ENCODE measurements at regions not wholly inside any gene's neighbourhood (a gene's known extent, or its start where the extent isn't known, plus 50 kb on each side); places are given as distances from the start of the nearest gene placed in this dataset.

GRCh38 chr2:59654710-59655109 is 898.7 kb downstream of the BCL11A start:
- no peak for DNase-seq

- DNase-seq: no peak
Measured at GRCh38 chr2:59653164-59653563, 900.3 kb downstream of the BCL11A start.

GRCh38 chr2:59630789-59631188 is 922.7 kb downstream of the BCL11A start:
- no peak for DNase-seq

GRCh38 chr2:59627599-59627998 is 925.9 kb downstream of the BCL11A start:
- no peak for DNase-seq

GRCh38 chr2:59622599-59623308 is 930.7 kb downstream of the BCL11A start:
- DNase-seq: no peak

- DNase-seq: no peak
Measured at GRCh38 chr2:59604123-59604522, 949.3 kb downstream of the BCL11A start.

- DNase-seq: peak; percentile 20 to 56 (median 44)
Measured at GRCh38 chr2:59594671-59595222, 958.7 kb downstream of the BCL11A start.

GRCh38 chr2:59590798-59591197 is 962.7 kb downstream of the BCL11A start:
- DNase-seq: no peak

GRCh38 chr2:59589881-59590280 is 963.6 kb downstream of the BCL11A start:
- no peak for DNase-seq

- DNase-seq: no peak
Measured at GRCh38 chr2:59588286-59588685, 965.2 kb downstream of the BCL11A start.

GRCh38 chr2:59586176-59586575 is 967.3 kb downstream of the BCL11A start:
- no peak for DNase-seq

- no peak for DNase-seq
Measured at GRCh38 chr2:59585655-59586054, 967.8 kb downstream of the BCL11A start.

GRCh38 chr2:59584958-59585357 is 968.5 kb downstream of the BCL11A start:
- DNase-seq: peak; percentile 5 to 42 (median 8)

- DNase-seq: no peak
Measured at GRCh38 chr2:59583173-59583765, 970.2 kb downstream of the BCL11A start.

- peak in 3 of 4 experiments; percentile 3 to 28 (median 5) for DNase-seq
Measured at GRCh38 chr2:59578349-59578748, 975.1 kb downstream of the BCL11A start.

GRCh38 chr2:59575191-59575590 is 978.3 kb downstream of the BCL11A start:
- DNase-seq: no peak

GRCh38 chr2:59572227-59572626 is 981.2 kb downstream of the BCL11A start:
- no peak for DNase-seq

- no peak for DNase-seq
Measured at GRCh38 chr2:59570818-59571217, 982.6 kb downstream of the BCL11A start.

GRCh38 chr2:59569124-59569523 is 984.3 kb downstream of the BCL11A start:
- DNase-seq: no peak

- DNase-seq: no peak
Measured at GRCh38 chr2:59568461-59568860, 985.0 kb downstream of the BCL11A start.

GRCh38 chr2:59567151-59567550 is 986.3 kb downstream of the BCL11A start:
- no peak for DNase-seq

- no peak for DNase-seq
Measured at GRCh38 chr2:59566739-59567138, 986.7 kb downstream of the BCL11A start.

GRCh38 chr2:59561281-59561680 is 992.2 kb downstream of the BCL11A start:
- DNase-seq: no peak

- no peak for DNase-seq
Measured at GRCh38 chr2:59560769-59561168, 992.7 kb downstream of the BCL11A start.
